AG09319 (cell line): ENCODE measurements at regions not wholly inside any gene's neighbourhood (a gene's known extent, or its start where the extent isn't known, plus 50 kb on each side); places are given as distances from the start of the nearest gene placed in this dataset.

Experiments
- DNase-seq: peaks from one replicate; pipeline ENCODE4 v3.0.0-alpha.2; 2010; ENCODE audit warnings: low read depth; ENCODE audit errors: extremely low read depth
- CTCF ChIP-seq: IDR thresholded peaks from 2 replicates; pipeline ENCODE4 v1.5.1; 2011; ENCODE audit warnings: low read depth, mild to moderate bottlenecking, inconsistent platforms, low read length, moderate library complexity

- DNase-seq = no peak
These were observed 52.3 kb downstream of the PLEKHG1 start for GRCh38 chr6:150651808-150652470.

GRCh38 chr6:150652848-150653613 lies 53.3 kb downstream of the PLEKHG1 start:
- DNase-seq = no peak
- TF ChIP-seq CTCF = no peak

More at GRCh38 chr6:150651808-150652470, 52.3 kb downstream of the PLEKHG1 start:
- no peak for TF ChIP-seq CTCF

GRCh38 chr6:150654608-150655007 lies 54.9 kb downstream of the PLEKHG1 start:
- TF ChIP-seq CTCF = no peak
- no peak for DNase-seq

- TF ChIP-seq CTCF = no peak
- DNase-seq = no peak
These were observed 56.5 kb downstream of the PLEKHG1 start for GRCh38 chr6:150656156-150656555.

- no peak for DNase-seq
- no peak for TF ChIP-seq CTCF
These were observed 58.7 kb downstream of the PLEKHG1 start for GRCh38 chr6:150658421-150658820.

- no peak for TF ChIP-seq CTCF
- no peak for DNase-seq
These were observed 59.5 kb downstream of the PLEKHG1 start for GRCh38 chr6:150659046-150659763.
